GM12878 (cell line): ENCODE measurements at regions not wholly inside any gene's neighbourhood (a gene's known extent, or its start where the extent isn't known, plus 50 kb on each side); places are given as distances from the start of the nearest gene placed in this dataset.

Experiments used
- ATAC-seq: fragments of 200-7000 bp; cut with Tn5 transposase; 3 replicates; pipeline ENCODE4 v1.9.1; 2020; ENCODE audit warnings: mild to moderate bottlenecking, moderate library complexity
- BruUV-seq: library from RNA; stranded (reverse); fragments of 400-500 nt; replicated peaks from 2 replicates; lab custom pipeline; 2021; lab: Mats Ljungman, UMichigan
- CTCF ChIA-PET: fragments of 300-600 bp; sonication (Branson Sonifier 250); formaldehyde crosslinking; extraction: SDS; loops from one replicate; lab custom pipeline; 2021; ENCODE audit warnings: inconsistent platforms; lab: Yijun Ruan, JAX
- POLR2A ChIA-PET: fragments of 350-600 bp; formaldehyde crosslinking; extraction: SDS; loops from one replicate; lab custom pipeline; 2021; ENCODE audit warnings: inconsistent platforms; lab: Charles Lee
- RAD21 ChIA-PET: fragments of 300-600 bp; sonication (Branson Sonifier 250); formaldehyde crosslinking; loops from one replicate; lab custom pipeline; 2023; ENCODE audit warnings: antibody characterized with exemption; ENCODE audit not compliant: unreplicated experiment; lab: Charles Lee
- SMC1A ChIA-PET: fragments of 300-600 bp; sonication (Branson Sonifier 250); formaldehyde crosslinking; loops from one replicate; lab custom pipeline; 2023; ENCODE audit not compliant: unreplicated experiment, uncharacterized antibody; lab: Charles Lee
- DNase-seq: peaks from one replicate; pipeline ENCODE4 v3.0.0-alpha.2; 2011; ENCODE audit warnings: low read depth, low spot score
- FAIRE-seq: peaks from 3 replicates; lab custom pipeline; 2011; peaks lifted over from hg19 to GRCh38; lab: Jason Lieb, UNC
- H2AFZ ChIP-seq: 2 replicates; pipeline ENCODE4 v1.6.0; 2011; ENCODE audit warnings: low read depth, low read length, control low read depth; ENCODE audit not compliant: control insufficient read depth
- H3K27ac ChIP-seq: 2 replicates; pipeline ENCODE4 v1.5.1; 2011; ENCODE audit warnings: control low read depth; ENCODE audit not compliant: control insufficient read depth, insufficient read depth
- H3K27me3 ChIP-seq, 2 experiments: replicated peaks in 1 of 2; 2 replicates each; pipeline versions ENCODE4 v1.6.0 to v1.6.1; 2011; ENCODE audit warnings: low read length in 1 of 2; ENCODE audit not compliant: control insufficient read depth in 2 of 2, insufficient read depth in 2 of 2
- H3K36me3 ChIP-seq, 2 experiments: 2 replicates each; pipeline ENCODE4 v1.5.1; 2011; ENCODE audit warnings: low read length in 1 of 2; ENCODE audit not compliant: control insufficient read depth in 2 of 2, insufficient read depth in 2 of 2
- H3K4me1 ChIP-seq: 2 replicates; pipeline ENCODE4 v1.6.1; 2011; ENCODE audit warnings: mild to moderate bottlenecking, low read length, moderate library complexity, mixed read lengths; ENCODE audit not compliant: control insufficient read depth, insufficient read depth
- H3K4me2 ChIP-seq: 2 replicates; pipeline ENCODE4 v1.6.0; 2011; ENCODE audit warnings: control low read depth; ENCODE audit not compliant: control insufficient read depth, insufficient read depth
- H3K4me3 ChIP-seq: fragments of 200-600 bp; sonication (generic); 2 replicates; pipeline ENCODE4 v1.5.1; 2016
- H3K79me2 ChIP-seq: 2 replicates; pipeline ENCODE4 v1.6.0; 2011; ENCODE audit warnings: low read length; ENCODE audit not compliant: control insufficient read depth, insufficient read depth
- H3K9ac ChIP-seq: 2 replicates; pipeline ENCODE4 v1.8.0; 2011; ENCODE audit warnings: low read length, control low read depth, mixed read lengths; ENCODE audit not compliant: control insufficient read depth, insufficient read depth
- H3K9me3 ChIP-seq: replicated peaks from 3 replicates; pipeline ENCODE4 v1.5.1; 2011; ENCODE audit warnings: mild to moderate bottlenecking, low read length; ENCODE audit not compliant: control insufficient read depth, insufficient read depth
- H4K20me1 ChIP-seq: 2 replicates; pipeline ENCODE4 v1.6.0; 2011; ENCODE audit not compliant: control insufficient read depth, insufficient read depth
- JUNB ChIP-seq: IDR thresholded peaks from 2 replicates; pipeline ENCODE4 v1.6.1; 2016; ENCODE audit warnings: antibody characterized with exemption, mild to moderate bottlenecking
- NFYA ChIP-seq: IDR thresholded peaks from 2 replicates; pipeline ENCODE4 v1.6.1; 2011; ENCODE audit warnings: low read depth, mild to moderate bottlenecking, low read length, improper control_type of control experiment, borderline replicate concordance
- POU2F2 ChIP-seq: IDR thresholded peaks from 3 replicates; pipeline ENCODE4 v1.6.1; 2011; ENCODE audit warnings: low read depth, mild to moderate bottlenecking, low read length, borderline replicate concordance
- SMAD1 ChIP-seq: fragments of 450-650 bp; IDR thresholded peaks from 2 replicates; pipeline ENCODE4 v1.6.1; 2018; ENCODE audit warnings: mild to moderate bottlenecking, low read depth; ENCODE audit not compliant: partially characterized antibody
- SREBF1 ChIP-seq: IDR thresholded peaks from 2 replicates; pipeline ENCODE4 v1.6.1; 2012; ENCODE audit warnings: mild to moderate bottlenecking, low read length
- WGBS: methylation state at CpG from one replicate; pipeline ENCODE4 v1.1.6; 2016; ENCODE audit warnings: low lambda C conversion rate; ENCODE audit not compliant: insufficient replicate concordance, insufficient coverage; ENCODE audit errors: missing lambda C conversion rate; 5-methylcytosine and 5-hydroxymethylcytosine counted together
- in situ Hi-C: fragments of 300-500 bp; cut with MboI; formaldehyde crosslinking; loops from 9 replicates; pipeline ENCODE4 v1.14.3; 2018; ENCODE audit warnings: mixed read lengths
- intact Hi-C: fragments of 100-400 bp; cut with micrococcal nuclease; formaldehyde crosslinking; loops from one replicate; pipeline ENCODE4 v1.14.2; 2022; ENCODE audit not compliant: unreplicated experiment
- TF ChIP-seq, protein P1 (sequence below): fragments of 450-650 bp; formaldehyde crosslinking; IDR thresholded peaks from 2 replicates; pipeline ENCODE4 v1.5.0; 2022; ENCODE audit warnings: mild to moderate bottlenecking, missing genetic modification characterization
- TF ChIP-seq, protein P2 (sequence below): fragments of 450-650 bp; IDR thresholded peaks from 2 replicates; pipeline ENCODE4 v1.6.1; 2016; ENCODE audit warnings: mild to moderate bottlenecking, moderate library complexity, borderline replicate concordance
- TF ChIP-seq, protein P3 (sequence below): fragments of 450-650 bp; formaldehyde crosslinking; IDR thresholded peaks from 2 replicates; pipeline ENCODE4 v1.4.0; 2022; ENCODE audit warnings: mild to moderate bottlenecking, moderate library complexity
- TF ChIP-seq, protein P4 (sequence below): fragments of 450-650 bp; IDR thresholded peaks from 2 replicates; pipeline ENCODE4 v1.6.1; 2016; ENCODE audit warnings: mild to moderate bottlenecking

DNA sequence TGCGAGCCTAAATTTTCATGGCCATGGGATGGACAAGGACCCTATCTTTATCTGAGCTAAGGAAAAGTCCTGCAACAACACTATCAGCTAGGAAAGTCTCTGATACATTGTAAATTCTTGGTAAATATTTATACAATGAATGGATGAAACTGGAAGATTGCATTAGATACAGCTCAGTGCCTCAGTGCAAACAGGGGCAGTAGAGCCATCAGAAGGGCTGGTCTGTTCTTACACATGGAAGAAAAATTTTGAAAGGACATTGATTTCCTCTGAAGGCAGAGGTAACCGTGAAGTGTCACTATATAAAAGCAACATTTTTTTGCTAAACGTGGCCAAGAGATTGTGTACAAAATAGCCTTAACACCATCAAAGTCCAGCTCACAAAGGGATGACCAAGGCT lies 153.2 kb upstream of the GADL1 start:
- BruUV-seq, result no TSS peak

More for the DNA sequence above, 153.2 kb upstream of the GADL1 start:
- H3K9ac ChIP-seq, result no peak overlapping the region
- no peak for ATAC-seq
- no peaks in the 10 kb centered on the region for H3K27me3 ChIP-seq
- H3K79me2 ChIP-seq, result no peaks in the 10 kb centered on the region
- no peak overlapping the region for H3K27ac ChIP-seq
- RAD21 ChIA-PET, result no interaction called here
- intact Hi-C loops, result no loop called here
- H3K9me3 ChIP-seq, result no peaks in the 10 kb centered on the region; the same call in 2 of the 3 replicates
- no peak for FAIRE-seq
- no peak for TF ChIP-seq NFYA
- TF ChIP-seq SMAD1, result no peak
- no peak for TF ChIP-seq SREBF1
- TF ChIP-seq, protein P1, sequence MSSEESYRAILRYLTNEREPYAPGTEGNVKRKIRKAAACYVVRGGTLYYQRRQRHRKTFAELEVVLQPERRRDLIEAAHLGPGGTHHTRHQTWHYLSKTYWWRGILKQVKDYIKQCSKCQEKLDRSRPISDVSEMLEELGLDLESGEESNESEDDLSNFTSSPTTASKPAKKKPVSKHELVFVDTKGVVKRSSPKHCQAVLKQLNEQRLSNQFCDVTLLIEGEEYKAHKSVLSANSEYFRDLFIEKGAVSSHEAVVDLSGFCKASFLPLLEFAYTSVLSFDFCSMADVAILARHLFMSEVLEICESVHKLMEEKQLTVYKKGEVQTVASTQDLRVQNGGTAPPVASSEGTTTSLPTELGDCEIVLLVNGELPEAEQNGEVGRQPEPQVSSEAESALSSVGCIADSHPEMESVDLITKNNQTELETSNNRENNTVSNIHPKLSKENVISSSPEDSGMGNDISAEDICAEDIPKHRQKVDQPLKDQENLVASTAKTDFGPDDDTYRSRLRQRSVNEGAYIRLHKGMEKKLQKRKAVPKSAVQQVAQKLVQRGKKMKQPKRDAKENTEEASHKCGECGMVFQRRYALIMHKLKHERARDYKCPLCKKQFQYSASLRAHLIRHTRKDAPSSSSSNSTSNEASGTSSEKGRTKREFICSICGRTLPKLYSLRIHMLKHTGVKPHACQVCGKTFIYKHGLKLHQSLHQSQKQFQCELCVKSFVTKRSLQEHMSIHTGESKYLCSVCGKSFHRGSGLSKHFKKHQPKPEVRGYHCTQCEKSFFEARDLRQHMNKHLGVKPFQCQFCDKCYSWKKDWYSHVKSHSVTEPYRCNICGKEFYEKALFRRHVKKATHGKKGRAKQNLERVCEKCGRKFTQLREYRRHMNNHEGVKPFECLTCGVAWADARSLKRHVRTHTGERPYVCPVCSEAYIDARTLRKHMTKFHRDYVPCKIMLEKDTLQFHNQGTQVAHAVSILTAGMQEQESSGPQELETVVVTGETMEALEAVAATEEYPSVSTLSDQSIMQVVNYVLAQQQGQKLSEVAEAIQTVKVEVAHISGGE (CRISPR knock-in tag), result no peak
- no peak for TF ChIP-seq POU2F2
- no peak for TF ChIP-seq JUNB
- TF ChIP-seq, protein P2, sequence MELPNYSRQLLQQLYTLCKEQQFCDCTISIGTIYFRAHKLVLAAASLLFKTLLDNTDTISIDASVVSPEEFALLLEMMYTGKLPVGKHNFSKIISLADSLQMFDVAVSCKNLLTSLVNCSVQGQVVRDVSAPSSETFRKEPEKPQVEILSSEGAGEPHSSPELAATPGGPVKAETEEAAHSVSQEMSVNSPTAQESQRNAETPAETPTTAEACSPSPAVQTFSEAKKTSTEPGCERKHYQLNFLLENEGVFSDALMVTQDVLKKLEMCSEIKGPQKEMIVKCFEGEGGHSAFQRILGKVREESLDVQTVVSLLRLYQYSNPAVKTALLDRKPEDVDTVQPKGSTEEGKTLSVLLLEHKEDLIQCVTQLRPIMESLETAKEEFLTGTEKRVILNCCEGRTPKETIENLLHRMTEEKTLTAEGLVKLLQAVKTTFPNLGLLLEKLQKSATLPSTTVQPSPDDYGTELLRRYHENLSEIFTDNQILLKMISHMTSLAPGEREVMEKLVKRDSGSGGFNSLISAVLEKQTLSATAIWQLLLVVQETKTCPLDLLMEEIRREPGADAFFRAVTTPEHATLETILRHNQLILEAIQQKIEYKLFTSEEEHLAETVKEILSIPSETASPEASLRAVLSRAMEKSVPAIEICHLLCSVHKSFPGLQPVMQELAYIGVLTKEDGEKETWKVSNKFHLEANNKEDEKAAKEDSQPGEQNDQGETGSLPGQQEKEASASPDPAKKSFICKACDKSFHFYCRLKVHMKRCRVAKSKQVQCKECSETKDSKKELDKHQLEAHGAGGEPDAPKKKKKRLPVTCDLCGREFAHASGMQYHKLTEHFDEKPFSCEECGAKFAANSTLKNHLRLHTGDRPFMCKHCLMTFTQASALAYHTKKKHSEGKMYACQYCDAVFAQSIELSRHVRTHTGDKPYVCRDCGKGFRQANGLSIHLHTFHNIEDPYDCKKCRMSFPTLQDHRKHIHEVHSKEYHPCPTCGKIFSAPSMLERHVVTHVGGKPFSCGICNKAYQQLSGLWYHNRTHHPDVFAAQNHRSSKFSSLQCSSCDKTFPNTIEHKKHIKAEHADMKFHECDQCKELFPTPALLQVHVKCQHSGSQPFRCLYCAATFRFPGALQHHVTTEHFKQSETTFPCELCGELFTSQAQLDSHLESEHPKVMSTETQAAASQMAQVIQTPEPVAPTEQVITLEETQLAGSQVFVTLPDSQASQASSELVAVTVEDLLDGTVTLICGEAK, result no peak
- TF ChIP-seq, protein P3, sequence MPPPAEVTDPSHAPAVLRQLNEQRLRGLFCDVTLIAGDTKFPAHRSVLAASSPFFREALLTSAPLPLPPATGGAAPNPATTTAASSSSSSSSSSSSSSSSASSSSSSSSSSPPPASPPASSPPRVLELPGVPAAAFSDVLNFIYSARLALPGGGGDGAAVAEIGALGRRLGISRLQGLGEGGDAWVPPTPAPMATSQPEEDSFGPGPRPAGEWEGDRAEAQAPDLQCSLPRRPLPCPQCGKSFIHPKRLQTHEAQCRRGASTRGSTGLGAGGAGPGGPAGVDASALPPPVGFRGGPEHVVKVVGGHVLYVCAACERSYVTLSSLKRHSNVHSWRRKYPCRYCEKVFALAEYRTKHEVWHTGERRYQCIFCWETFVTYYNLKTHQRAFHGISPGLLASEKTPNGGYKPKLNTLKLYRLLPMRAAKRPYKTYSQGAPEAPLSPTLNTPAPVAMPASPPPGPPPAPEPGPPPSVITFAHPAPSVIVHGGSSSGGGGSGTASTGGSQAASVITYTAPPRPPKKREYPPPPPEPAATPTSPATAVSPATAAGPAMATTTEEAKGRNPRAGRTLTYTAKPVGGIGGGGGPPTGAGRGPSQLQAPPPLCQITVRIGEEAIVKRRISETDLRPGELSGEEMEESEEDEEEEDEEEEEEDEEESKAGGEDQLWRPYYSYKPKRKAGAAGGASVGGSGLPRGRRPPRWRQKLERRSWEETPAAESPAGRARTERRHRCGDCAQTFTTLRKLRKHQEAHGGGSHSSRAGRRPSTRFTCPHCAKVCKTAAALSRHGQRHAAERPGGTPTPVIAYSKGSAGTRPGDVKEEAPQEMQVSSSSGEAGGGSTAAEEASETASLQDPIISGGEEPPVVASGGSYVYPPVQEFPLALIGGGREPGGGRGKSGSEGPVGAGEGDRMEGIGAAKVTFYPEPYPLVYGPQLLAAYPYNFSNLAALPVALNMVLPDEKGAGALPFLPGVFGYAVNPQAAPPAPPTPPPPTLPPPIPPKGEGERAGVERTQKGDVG (CRISPR knock-in tag), result no peak
- TF ChIP-seq, protein P4, sequence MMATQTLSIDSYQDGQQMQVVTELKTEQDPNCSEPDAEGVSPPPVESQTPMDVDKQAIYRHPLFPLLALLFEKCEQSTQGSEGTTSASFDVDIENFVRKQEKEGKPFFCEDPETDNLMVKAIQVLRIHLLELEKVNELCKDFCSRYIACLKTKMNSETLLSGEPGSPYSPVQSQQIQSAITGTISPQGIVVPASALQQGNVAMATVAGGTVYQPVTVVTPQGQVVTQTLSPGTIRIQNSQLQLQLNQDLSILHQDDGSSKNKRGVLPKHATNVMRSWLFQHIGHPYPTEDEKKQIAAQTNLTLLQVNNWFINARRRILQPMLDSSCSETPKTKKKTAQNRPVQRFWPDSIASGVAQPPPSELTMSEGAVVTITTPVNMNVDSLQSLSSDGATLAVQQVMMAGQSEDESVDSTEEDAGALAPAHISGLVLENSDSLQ, result no peak
- WGBS, result 16% methylated on average over 3 of the region's 3 CpGs
- POLR2A ChIA-PET, result no interaction called here
- H3K36me3 ChIP-seq, result no peaks in the 10 kb centered on the region
- no peak overlapping the region for H3K4me2 ChIP-seq
- H2AFZ ChIP-seq, result no peak overlapping the region
- no peaks in the 10 kb centered on the region for H3K4me1 ChIP-seq
- SMC1A ChIA-PET, result no interaction called here
- H3K4me3 ChIP-seq, result no peak overlapping the region
- no peaks in the 10 kb centered on the region for H4K20me1 ChIP-seq
- CTCF ChIA-PET, result interaction anchor here (0.6 kb wide), 1 partner anchor 9 kb away, joined by 3 read pairs; no protein-coding TSS in a partner anchor
- DNase-seq, result no peak
- in situ Hi-C loops, result no loop called here
